A673 (cell line): ENCODE measurements at regions not wholly inside any gene's neighbourhood (a gene's known extent, or its start where the extent isn't known, plus 50 kb on each side); places are given as distances from the start of the nearest gene placed in this dataset.

Source experiments
- EZH2 ChIP-seq: fragments of 200-600 bp; sonication (generic); IDR thresholded peaks from 2 replicates; pipeline ENCODE4 v1.6.1; 2017; ENCODE audit warnings: borderline replicate concordance, low read depth, mild to moderate bottlenecking, mixed read lengths, antibody characterized with exemption, low read length; ENCODE audit not compliant: poor library complexity, severe bottlenecking
- TF ChIP-seq, protein P1 (sequence below): fragments of 300-800, 200-600 bp; sonication (generic); conservative IDR thresholded peaks from 2 replicates; pipeline ENCODE4 v1.5.1; 2017; ENCODE audit warnings: low read depth, mild to moderate bottlenecking, antibody characterized with exemption, low read length, moderate library complexity, mixed read lengths

DNA sequence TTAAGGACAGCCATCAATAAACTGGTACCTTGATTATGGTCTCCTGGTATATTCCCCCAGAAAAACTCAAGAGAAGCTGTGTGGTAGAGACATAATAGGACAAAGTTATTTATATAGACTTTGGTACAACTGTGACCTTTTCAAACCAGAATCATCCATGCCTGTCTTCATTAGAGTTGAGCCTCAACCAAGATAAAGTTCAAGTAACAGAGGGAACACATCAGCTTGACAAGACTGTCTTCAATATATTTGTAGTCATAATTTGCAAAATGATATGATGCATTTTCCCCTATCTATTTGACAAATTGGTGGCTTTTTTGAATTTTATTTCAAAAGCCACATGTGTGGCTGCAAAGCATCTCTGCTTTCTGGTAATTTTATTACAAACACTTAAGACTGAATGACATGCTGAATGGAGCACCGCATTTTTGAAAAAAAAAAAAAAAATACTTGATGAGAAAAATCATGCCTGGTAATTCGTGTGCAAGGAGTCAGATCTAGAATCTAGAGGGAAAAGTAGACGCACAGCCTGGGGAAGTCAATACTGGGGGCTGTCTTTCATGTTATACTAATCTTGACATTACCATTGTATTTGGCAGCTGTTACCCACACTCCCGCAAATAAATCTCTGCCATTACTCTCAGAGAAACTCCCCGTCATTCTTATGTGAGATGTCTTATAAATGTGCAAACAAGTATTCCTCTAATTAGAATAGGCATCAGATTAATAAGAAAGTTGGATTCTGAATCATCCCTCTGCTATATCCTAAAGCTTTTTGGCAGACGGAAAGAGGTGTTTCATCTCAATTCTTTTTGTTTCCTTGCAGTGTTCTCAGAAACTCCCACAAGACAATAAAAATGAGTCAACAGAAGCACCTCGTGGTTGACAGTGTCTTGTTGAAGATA is 554.8 kb upstream of the CBLB start:
- TF ChIP-seq, protein P1, sequence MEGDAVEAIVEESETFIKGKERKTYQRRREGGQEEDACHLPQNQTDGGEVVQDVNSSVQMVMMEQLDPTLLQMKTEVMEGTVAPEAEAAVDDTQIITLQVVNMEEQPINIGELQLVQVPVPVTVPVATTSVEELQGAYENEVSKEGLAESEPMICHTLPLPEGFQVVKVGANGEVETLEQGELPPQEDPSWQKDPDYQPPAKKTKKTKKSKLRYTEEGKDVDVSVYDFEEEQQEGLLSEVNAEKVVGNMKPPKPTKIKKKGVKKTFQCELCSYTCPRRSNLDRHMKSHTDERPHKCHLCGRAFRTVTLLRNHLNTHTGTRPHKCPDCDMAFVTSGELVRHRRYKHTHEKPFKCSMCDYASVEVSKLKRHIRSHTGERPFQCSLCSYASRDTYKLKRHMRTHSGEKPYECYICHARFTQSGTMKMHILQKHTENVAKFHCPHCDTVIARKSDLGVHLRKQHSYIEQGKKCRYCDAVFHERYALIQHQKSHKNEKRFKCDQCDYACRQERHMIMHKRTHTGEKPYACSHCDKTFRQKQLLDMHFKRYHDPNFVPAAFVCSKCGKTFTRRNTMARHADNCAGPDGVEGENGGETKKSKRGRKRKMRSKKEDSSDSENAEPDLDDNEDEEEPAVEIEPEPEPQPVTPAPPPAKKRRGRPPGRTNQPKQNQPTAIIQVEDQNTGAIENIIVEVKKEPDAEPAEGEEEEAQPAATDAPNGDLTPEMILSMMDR, result no peak
- no peak for TF ChIP-seq EZH2
